Mucosa of descending colon (tissue), 3 donors: ENCODE measurements at regions not wholly inside any gene's neighbourhood (a gene's known extent, or its start where the extent isn't known, plus 50 kb on each side); places are given as distances from the start of the nearest gene placed in this dataset.

Experiments used
- ATAC-seq: fragments of 200-7000 bp; cut with Tn5 transposase; one replicate; pipeline ENCODE4 v1.9.1; 2020; ENCODE audit warnings: mild to moderate bottlenecking, moderate library complexity
- DNase-seq, 3 donors: peaks; one replicate each; pipeline ENCODE4 v3.0.0-alpha.2; 2020
- H3K36me3 ChIP-seq: fragments of 200-600 bp; one replicate; pipeline ENCODE4 v1.8.0; 2021; ENCODE audit warnings: low read depth, mild to moderate bottlenecking
- H3K4me1 ChIP-seq: fragments of 200-600 bp; one replicate; pipeline ENCODE4 v1.8.0; 2021; ENCODE audit warnings: low read depth, mild to moderate bottlenecking
- H3K4me3 ChIP-seq: fragments of 200-600 bp; one replicate; pipeline ENCODE4 v1.8.0; 2021; ENCODE audit warnings: mild to moderate bottlenecking
- H3K9me3 ChIP-seq: fragments of 200-600 bp; one replicate; pipeline ENCODE4 v1.8.0; 2021; ENCODE audit warnings: mild to moderate bottlenecking
- CTCF ChIP-seq: fragments of 200-600 bp; IDR thresholded peaks from one replicate; pipeline ENCODE4 v1.8.0; 2022; ENCODE audit warnings: antibody characterized with exemption, mild to moderate bottlenecking
- intact Hi-C, 2 donors: fragments of 100-400 bp; cut with DNase I in 1 of 2; cut with micrococcal nuclease in 1 of 2; formaldehyde crosslinking; loops; one replicate each; pipeline versions ENCODE4 v1.11.0 to v1.11.1; 2022; cut with DNase I, micrococcal nuclease
- donor health status: DM: no; HTN: no; CAD: no; lungs with moderate emphysema.
- donor health status: DM: no; HTN: no; CAD: no.
- donor health status: DM: no; HTN: yes; CAD: no.

GRCh38 chr15:68501616-68502015 lies 69.7 kb upstream of the ITGA11 start:
- intact Hi-C loops = no loop called here
- no peak for ATAC-seq

GRCh38 chr15:68502398-68502901 lies 70.5 kb upstream of the ITGA11 start:
- ATAC-seq (no peak), DNase-seq (no peak)
- H3K36me3 ChIP-seq = no peaks in the 10 kb centered on the region
- H3K4me3 ChIP-seq = no peak overlapping the region
- no peaks in the 10 kb centered on the region for H3K4me1 ChIP-seq
- no peak for TF ChIP-seq CTCF
- no peaks in the 10 kb centered on the region for H3K9me3 ChIP-seq
- intact Hi-C loops = no loop called here

More at GRCh38 chr15:68501616-68502015, 69.7 kb upstream of the ITGA11 start:
- DNase-seq = no peak
- no peaks in the 10 kb centered on the region for H3K4me1 ChIP-seq
- H3K36me3 ChIP-seq = no peaks in the 10 kb centered on the region
- H3K9me3 ChIP-seq = no peaks in the 10 kb centered on the region
- no peak overlapping the region for H3K4me3 ChIP-seq
- TF ChIP-seq CTCF = no peak

GRCh38 chr15:68503213-68503612 lies 71.2 kb upstream of the ITGA11 start:
- no peaks in the 10 kb centered on the region for H3K36me3 ChIP-seq
- no peaks in the 10 kb centered on the region for H3K4me1 ChIP-seq
- no peak for DNase-seq
- no peaks in the 10 kb centered on the region for H3K9me3 ChIP-seq
- intact Hi-C loops = no loop called here
- no peak for TF ChIP-seq CTCF
- no peak overlapping the region for H3K4me3 ChIP-seq
- ATAC-seq = no peak

GRCh38 chr15:68503791-68504680 lies 72.1 kb upstream of the ITGA11 start:
- TF ChIP-seq CTCF = no peak
- H3K4me3 ChIP-seq = no peak overlapping the region
- ATAC-seq (no peak), DNase-seq (no peak)
- intact Hi-C loops = no loop called here
- H3K9me3 ChIP-seq = no peaks in the 10 kb centered on the region
- no peaks in the 10 kb centered on the region for H3K36me3 ChIP-seq
- H3K4me1 ChIP-seq = no peaks in the 10 kb centered on the region

- intact Hi-C loops = no loop called here
- DNase-seq (no peak), ATAC-seq (no peak)
- Histone ChIP-seq H3K36me3 (no peaks in the 10 kb centered on the region), H3K9me3 (no peaks in the 10 kb centered on the region), H3K4me3 (no peak overlapping the region), H3K4me1 (no peaks in the 10 kb centered on the region)
- no peak for TF ChIP-seq CTCF
Observed at GRCh38 chr15:68504681-68505170, 72.8 kb upstream of the ITGA11 start.
